GM23248 (cell line): ENCODE measurements at regions not wholly inside any gene's neighbourhood (a gene's known extent, or its start where the extent isn't known, plus 50 kb on each side); places are given as distances from the start of the nearest gene placed in this dataset.

Experiments used
- EZH2 ChIP-seq: fragments of 200-600 bp; sonication (generic); IDR thresholded peaks from 2 replicates; pipeline ENCODE4 v1.6.1; 2018; ENCODE audit warnings: antibody characterized with exemption, mild to moderate bottlenecking; ENCODE audit not compliant: insufficient read depth, poor library complexity, severe bottlenecking
- EZH2phosphoT487 ChIP-seq: fragments of 200-600 bp; sonication (generic); IDR thresholded peaks from 2 replicates; pipeline ENCODE4 v1.6.1; 2018; ENCODE audit warnings: antibody characterized with exemption, moderate library complexity, mild to moderate bottlenecking, low read depth; ENCODE audit not compliant: insufficient read depth

DNA sequence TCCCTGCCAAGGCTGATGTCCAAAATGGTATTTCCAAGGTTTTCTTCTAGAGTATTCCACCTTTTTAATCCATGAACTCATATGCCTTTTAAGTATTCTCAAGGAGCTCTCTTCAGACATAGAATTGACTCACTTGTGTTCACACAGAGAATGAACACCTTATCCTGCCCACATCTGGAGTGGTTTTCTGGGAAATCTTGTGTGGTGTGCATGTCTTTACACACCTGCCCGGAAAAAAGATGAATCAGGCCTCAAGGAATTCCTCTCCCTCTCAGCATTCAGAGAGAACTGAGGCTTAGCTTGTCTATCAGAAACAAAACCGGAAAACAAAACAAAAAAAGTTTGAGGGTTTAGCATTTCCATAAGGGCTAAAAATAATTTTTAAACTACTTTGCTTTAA lies 148.8 kb downstream of the TFAP2A start:
- TF ChIP-seq EZH2phosphoT487 (no peak), EZH2 (no peak)
